ENCODE measurements at regions not wholly inside any gene's neighbourhood (a gene's known extent, or its start where the extent isn't known, plus 50 kb on each side); places are given as distances from the start of the nearest gene placed in this dataset.

DNA sequence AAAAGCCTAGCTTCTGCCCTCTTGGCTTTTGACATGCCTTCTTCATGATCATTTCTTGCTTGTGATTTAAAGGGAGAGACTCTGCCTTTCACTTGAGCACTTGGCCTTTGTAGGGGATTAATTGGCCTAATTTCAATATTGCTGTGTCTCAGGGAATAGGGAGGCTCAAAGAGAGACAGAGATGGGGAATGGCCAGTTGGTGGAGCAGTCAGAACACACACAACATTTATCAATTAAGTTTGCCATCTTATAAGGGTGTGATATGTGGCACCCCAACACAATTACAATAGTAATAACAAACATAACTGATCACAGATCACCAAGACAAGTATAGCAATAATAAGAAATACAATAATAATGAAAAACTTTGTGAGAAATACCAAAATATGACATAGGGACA, 122.5 kb upstream of the VCX start:
- Mint-ChIP-seq H3K27ac (no peak overlapping the region), H3K9me3 (no peaks in the 10 kb centered on the region), H3K4me1 (no peaks in the 10 kb centered on the region), H3K4me3 (no peak overlapping the region), H3K27me3 (no peaks in the 10 kb centered on the region), H3K36me3 (ENCODE audit: low read depth) (no peaks in the 10 kb centered on the region)
- ChIA-PET CTCF (no interaction called here), POLR2A (no interaction called here)
- ATAC-seq (ENCODE audit: low read depth) = no peak
- intact Hi-C loops (cut with micrococcal nuclease) = no loop called here
- DNase-seq = no peak
- no peak for TF ChIP-seq CTCF (IDR thresholded peaks at IDR 0.05)

GRCh38 chrX:7714351-7714750, 128.6 kb upstream of the VCX start:
- intact Hi-C loops (cut with micrococcal nuclease) = no loop called here
- Mint-ChIP-seq H3K27ac (no peak overlapping the region), H3K4me3 (no peak overlapping the region), H3K4me1 (no peaks in the 10 kb centered on the region), H3K27me3 (no peaks in the 10 kb centered on the region), H3K36me3 (ENCODE audit: low read depth) (no peaks in the 10 kb centered on the region), H3K9me3 (no peaks in the 10 kb centered on the region)
- no peak for ATAC-seq (ENCODE audit: low read depth)
- DNase-seq = no peak
- no peak for TF ChIP-seq CTCF (IDR thresholded peaks at IDR 0.05)
- CTCF ChIA-PET = no interaction called here
- POLR2A ChIA-PET = no interaction called here

- no peaks in the 10 kb centered on the region for H3K27me3 Mint-ChIP-seq
Measured at GRCh38 chrX:7711167-7711566, 131.8 kb upstream of the VCX start.

DNA sequence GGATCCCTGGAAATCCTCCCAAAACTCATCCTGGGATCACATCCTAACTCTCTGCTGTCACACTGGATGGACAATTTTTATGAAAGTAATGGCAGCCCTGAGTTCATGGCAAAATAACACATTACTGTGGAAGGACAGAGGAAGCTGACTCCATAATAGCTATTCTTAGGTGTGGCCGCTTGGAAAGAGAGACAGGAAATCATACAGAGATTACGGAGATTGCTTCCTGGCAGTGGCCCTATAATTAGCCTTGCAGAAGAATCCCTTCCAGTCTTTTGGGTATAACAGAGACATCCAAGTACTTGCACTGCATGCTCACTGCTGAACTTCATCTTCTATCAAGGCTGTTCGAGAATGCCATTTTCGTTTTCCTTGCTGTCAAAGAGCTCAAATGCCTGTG, 133.1 kb upstream of the VCX start:
- TF ChIP-seq CTCF (IDR thresholded peaks at IDR 0.05) = no peak
- H3K27ac Mint-ChIP-seq = no peak overlapping the region
- no peaks in the 10 kb centered on the region for H3K9me3 Mint-ChIP-seq
- no peaks in the 10 kb centered on the region for H3K36me3 Mint-ChIP-seq (ENCODE audit: low read depth)
- DNase-seq = no peak
- ATAC-seq (ENCODE audit: low read depth) = no peak
- H3K4me3 Mint-ChIP-seq = no peak overlapping the region
- CTCF ChIA-PET = no interaction called here
- POLR2A ChIA-PET = no interaction called here
- no peaks in the 10 kb centered on the region for H3K4me1 Mint-ChIP-seq
- intact Hi-C loops (cut with micrococcal nuclease) = loop anchor here (10.0 kb wide), 2 partner anchors 575 to 1685 kb away; no protein-coding TSS in a partner anchor
- H3K27me3 Mint-ChIP-seq = no peaks in the 10 kb centered on the region

More at GRCh38 chrX:7711167-7711566, 131.8 kb upstream of the VCX start:
- Mint-ChIP-seq H3K36me3 (ENCODE audit: low read depth) (no peaks in the 10 kb centered on the region), H3K4me3 (no peak overlapping the region), H3K27ac (no peak overlapping the region), H3K9me3 (no peaks in the 10 kb centered on the region), H3K4me1 (no peaks in the 10 kb centered on the region)
- no peak for TF ChIP-seq CTCF (IDR thresholded peaks at IDR 0.05)
- ChIA-PET CTCF (no interaction called here), POLR2A (no interaction called here)
- DNase-seq = no peak
- no peak for ATAC-seq (ENCODE audit: low read depth)
- intact Hi-C loops (cut with micrococcal nuclease) = no loop called here

GRCh38 chrX:7706032-7706431, 136.9 kb upstream of the VCX start:
- intact Hi-C loops (cut with micrococcal nuclease) = loop anchor here (10.0 kb wide), 2 partner anchors 571 to 1681 kb away; no protein-coding TSS in a partner anchor
- ATAC-seq (ENCODE audit: low read depth) = no peak
- DNase-seq = no peak

More at GRCh38 chrX:7706032-7706431, 136.9 kb upstream of the VCX start:
- ChIA-PET POLR2A (no interaction called here), CTCF (no interaction called here)
- Mint-ChIP-seq H3K4me1 (no peaks in the 10 kb centered on the region), H3K4me3 (no peak overlapping the region), H3K36me3 (ENCODE audit: low read depth) (no peaks in the 10 kb centered on the region), H3K27me3 (no peaks in the 10 kb centered on the region), H3K9me3 (peaks cover 3% of the 10 kb centered on the region), H3K27ac (no peak overlapping the region)
- TF ChIP-seq CTCF (IDR thresholded peaks at IDR 0.05) = no peak
